SK-N-SH (cell line): ENCODE measurements at regions not wholly inside any gene's neighbourhood (a gene's known extent, or its start where the extent isn't known, plus 50 kb on each side); places are given as distances from the start of the nearest gene placed in this dataset.

Source experiments
- CTCF ChIA-PET: fragments of 300-600, 350-600 bp; formaldehyde crosslinking; extraction: SDS; loops from one replicate; lab custom pipeline; 2021; lab: Yijun Ruan, JAX
- POLR2A ChIA-PET: fragments of 350-600 bp; sonication (Branson Sonifier 250); formaldehyde crosslinking; extraction: SDS; loops from one replicate; lab custom pipeline; 2020; ENCODE audit warnings: antibody characterized with exemption, inconsistent platforms; lab: Yijun Ruan, JAX
- DNase-seq: peaks from one replicate; pipeline ENCODE4 v3.0.0; 2012
- H2AFZ ChIP-seq: fragments of 200-600 bp; sonication (generic); 2 replicates; pipeline ENCODE4 v1.8.1; 2016; ENCODE audit warnings: antibody characterized with exemption, mild to moderate bottlenecking, low read depth
- H3F3A ChIP-seq: fragments of 200-600 bp; sonication (generic); replicated peaks from 2 replicates; pipeline ENCODE3; 2016; ENCODE audit warnings: antibody characterized with exemption, mild to moderate bottlenecking; ENCODE audit not compliant: insufficient read depth
- H3K27ac ChIP-seq, 2 experiments: fragments of 200-500 bp in 1 of 2; fragments of 200-600 bp in 1 of 2; sonication (Bioruptor generic) in 1 of 2; sonication (generic), shearing (Covaris generic) in 1 of 2; 2 replicates each; pipeline versions ENCODE4 v1.5.1 to v1.6.1; 2014 to 2016; ENCODE audit warnings: low read depth in 2 of 2, inconsistent platforms in 1 of 2, low read length in 1 of 2, mild to moderate bottlenecking in 1 of 2, mixed read lengths in 1 of 2
- H3K27me3 ChIP-seq: fragments of 200-600 bp; sonication (generic), shearing (Covaris generic); 2 replicates; pipeline ENCODE4 v1.6.1; 2016; ENCODE audit warnings: mixed run types; ENCODE audit not compliant: insufficient read depth
- H3K36me3 ChIP-seq, 2 experiments: fragments of 200-500 bp in 1 of 2; fragments of 200-600 bp in 1 of 2; sonication (Bioruptor generic) in 1 of 2; sonication (generic) in 1 of 2; replicated peaks in 1 of 2; 2 replicates each; pipeline versions ENCODE3 to v1.5.1; 2014 to 2016; ENCODE audit warnings: low read length in 1 of 2, mild to moderate bottlenecking in 1 of 2; ENCODE audit not compliant: insufficient read depth in 2 of 2, control insufficient read depth in 1 of 2
- H3K4me1 ChIP-seq, 2 experiments: fragments of 200-500 bp in 1 of 2; fragments of 200-600 bp in 1 of 2; sonication (Bioruptor generic) in 1 of 2; sonication (generic), shearing (Covaris generic) in 1 of 2; 2 replicates each; pipeline versions ENCODE4 v1.5.1 to v1.6.1; 2014 to 2016; ENCODE audit warnings: low read depth in 1 of 2, low read length in 1 of 2, mixed run types in 1 of 2; ENCODE audit not compliant: insufficient read depth in 2 of 2, control insufficient read depth in 1 of 2
- H3K4me2 ChIP-seq: fragments of 200-600 bp; sonication (generic), shearing (Covaris generic); 2 replicates; pipeline ENCODE4 v1.6.1; 2017; ENCODE audit warnings: mixed run types
- H3K4me3 ChIP-seq, 2 experiments: fragments of 200-500 bp in 1 of 2; fragments of 200-600 bp in 1 of 2; sonication (Bioruptor generic) in 1 of 2; sonication (generic), shearing (Covaris generic) in 1 of 2; 2 replicates each; pipeline versions ENCODE4 v1.5.1 to v1.8.1; 2014 to 2016; ENCODE audit warnings: low read depth in 2 of 2, inconsistent platforms in 1 of 2, low read length in 1 of 2, mild to moderate bottlenecking in 1 of 2, mixed read lengths in 1 of 2, moderate library complexity in 1 of 2
- H3K79me2 ChIP-seq: fragments of 200-600 bp; sonication (generic); 2 replicates; pipeline ENCODE4 v1.8.1; 2017; ENCODE audit warnings: mild to moderate bottlenecking; ENCODE audit not compliant: insufficient read depth
- H3K9ac ChIP-seq: fragments of 200-600 bp; sonication (generic); 2 replicates; pipeline ENCODE4 v1.6.1; 2017; ENCODE audit warnings: mixed run types
- H3K9me2 ChIP-seq: fragments of 200-600 bp; sonication (generic); 2 replicates; pipeline ENCODE4 v1.6.1; 2017; ENCODE audit warnings: mixed run types
- H3K9me3 ChIP-seq: fragments of 200-600 bp; sonication (generic); 2 replicates; pipeline ENCODE4 v1.6.1; 2017; ENCODE audit warnings: mixed run types, mild to moderate bottlenecking, moderate library complexity
- H4K20me1 ChIP-seq: fragments of 200-600 bp; sonication (generic); 2 replicates; pipeline ENCODE4 v1.6.1; 2017; ENCODE audit warnings: mild to moderate bottlenecking, mixed run types; ENCODE audit not compliant: insufficient read depth
- CHD2 ChIP-seq: fragments of 150-350 bp; IDR thresholded peaks from 2 replicates; pipeline ENCODE4 v1.6.1; 2018; ENCODE audit warnings: low read length; ENCODE audit not compliant: partially characterized antibody
- EP300 ChIP-seq, 2 experiments: IDR thresholded peaks; 2 replicates each; pipeline versions ENCODE4 v1.4.0 to v1.6.1; 2012; ENCODE audit warnings: borderline replicate concordance in 1 of 2, low read depth in 1 of 2, low read length in 1 of 2
- EZH2phosphoT487 ChIP-seq: fragments of 200-600 bp; sonication (generic); IDR thresholded peaks from 2 replicates; pipeline ENCODE4 v1.6.1; 2017; ENCODE audit warnings: low read depth, mixed run types, mild to moderate bottlenecking, antibody characterized with exemption, moderate library complexity, borderline replicate concordance
- FOSL2 ChIP-seq: IDR thresholded peaks from 2 replicates; pipeline ENCODE4 v1.4.0; 2012; ENCODE audit warnings: low read depth, mild to moderate bottlenecking, moderate library complexity, borderline replicate concordance
- FOXM1 ChIP-seq: IDR thresholded peaks from 2 replicates; pipeline ENCODE4 v1.4.0; 2012; ENCODE audit warnings: low read depth, mild to moderate bottlenecking
- GATA2 ChIP-seq: sonication (generic); formaldehyde crosslinking; IDR thresholded peaks from 2 replicates; pipeline ENCODE4 v1.5.0; 2020; ENCODE audit warnings: mild to moderate bottlenecking, missing genetic modification reagents
- JUND ChIP-seq: IDR thresholded peaks from 2 replicates; pipeline ENCODE4 v1.4.0; 2012
- MEF2A ChIP-seq: IDR thresholded peaks from 2 replicates; pipeline ENCODE4 v1.4.0; 2012; ENCODE audit warnings: low read depth, borderline replicate concordance
- NFIC ChIP-seq: IDR thresholded peaks from 2 replicates; pipeline ENCODE4 v1.4.0; 2012; ENCODE audit warnings: borderline replicate concordance
- RAD21 ChIP-seq: IDR thresholded peaks from 2 replicates; pipeline ENCODE4 v1.6.1; 2012; ENCODE audit warnings: mild to moderate bottlenecking, low read length
- RCOR1 ChIP-seq: fragments of 150-350 bp; IDR thresholded peaks from 2 replicates; pipeline ENCODE4 v1.6.1; 2017; ENCODE audit warnings: antibody characterized with exemption, low read length
- TAF1 ChIP-seq: IDR thresholded peaks from 2 replicates; pipeline ENCODE4 v1.6.1; 2012; ENCODE audit warnings: low read depth, mild to moderate bottlenecking, low read length, moderate library complexity, borderline replicate concordance
- WGBS: methylation state at CpG from one replicate; pipeline ENCODE4 v1.1.6; 2017; ENCODE audit warnings: low lambda C conversion rate; 5-methylcytosine and 5-hydroxymethylcytosine counted together
- TF ChIP-seq, protein P1 (sequence below): fragments of 200-600 bp; sonication (generic); IDR thresholded peaks from 2 replicates; pipeline ENCODE4 v1.6.1; 2017; ENCODE audit warnings: antibody characterized with exemption, mild to moderate bottlenecking, moderate library complexity
- TF ChIP-seq, protein P2 (sequence below): IDR thresholded peaks from 2 replicates; pipeline ENCODE4 v1.4.0; 2012; ENCODE audit warnings: low read depth, borderline replicate concordance
- TF ChIP-seq, protein P3 (sequence below): IDR thresholded peaks from 2 replicates; pipeline ENCODE4 v1.4.0; 2012; ENCODE audit warnings: low read depth, borderline replicate concordance
- TF ChIP-seq, protein P4 (sequence below): IDR thresholded peaks from 2 replicates; pipeline ENCODE4; 2012

DNA sequence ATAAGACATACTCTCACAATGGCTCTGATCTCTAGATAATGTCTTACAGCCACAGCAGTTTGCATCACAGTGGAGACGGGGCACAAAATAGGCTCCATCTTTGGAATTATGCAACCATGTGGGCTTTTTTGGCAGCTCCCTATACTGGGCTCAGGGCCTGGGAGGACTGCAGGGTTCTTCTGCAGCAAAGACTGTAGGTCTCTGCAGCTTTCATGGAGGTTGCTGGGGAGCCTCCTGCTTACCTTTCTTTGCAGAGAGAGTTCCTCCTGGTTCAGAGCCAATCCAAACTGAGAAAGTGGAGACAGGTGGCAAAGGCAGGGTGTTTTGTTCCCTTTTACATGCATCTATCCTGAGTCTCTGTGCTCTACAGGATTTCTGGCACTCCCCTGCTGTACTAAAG lies 558.0 kb downstream of the TLR4 start:
- no peaks in the 10 kb centered on the region for H3K9me2 ChIP-seq
- H3K4me3 ChIP-seq: no peak overlapping the region
- no peaks in the 10 kb centered on the region for H3F3A ChIP-seq
- no peak overlapping the region for H2AFZ ChIP-seq
- H4K20me1 ChIP-seq: no peaks in the 10 kb centered on the region
- H3K36me3 ChIP-seq: no peaks in the 10 kb centered on the region
- CTCF ChIA-PET: interaction anchor here (1.1 kb wide), 1 partner anchor 9 kb away, joined by 3 read pairs; no protein-coding TSS in a partner anchor
- no peak overlapping the region for H3K9ac ChIP-seq
- DNase-seq: no peak
- no peak for TF ChIP-seq FOSL2
- TF ChIP-seq EZH2phosphoT487: no peak
- no peak for TF ChIP-seq EP300 (IDR thresholded peaks at IDR 0.05; ENCODE audit: borderline replicate concordance in 1 of 2, low read depth in 1 of 2, low read length in 1 of 2)
- TF ChIP-seq, protein P1, sequence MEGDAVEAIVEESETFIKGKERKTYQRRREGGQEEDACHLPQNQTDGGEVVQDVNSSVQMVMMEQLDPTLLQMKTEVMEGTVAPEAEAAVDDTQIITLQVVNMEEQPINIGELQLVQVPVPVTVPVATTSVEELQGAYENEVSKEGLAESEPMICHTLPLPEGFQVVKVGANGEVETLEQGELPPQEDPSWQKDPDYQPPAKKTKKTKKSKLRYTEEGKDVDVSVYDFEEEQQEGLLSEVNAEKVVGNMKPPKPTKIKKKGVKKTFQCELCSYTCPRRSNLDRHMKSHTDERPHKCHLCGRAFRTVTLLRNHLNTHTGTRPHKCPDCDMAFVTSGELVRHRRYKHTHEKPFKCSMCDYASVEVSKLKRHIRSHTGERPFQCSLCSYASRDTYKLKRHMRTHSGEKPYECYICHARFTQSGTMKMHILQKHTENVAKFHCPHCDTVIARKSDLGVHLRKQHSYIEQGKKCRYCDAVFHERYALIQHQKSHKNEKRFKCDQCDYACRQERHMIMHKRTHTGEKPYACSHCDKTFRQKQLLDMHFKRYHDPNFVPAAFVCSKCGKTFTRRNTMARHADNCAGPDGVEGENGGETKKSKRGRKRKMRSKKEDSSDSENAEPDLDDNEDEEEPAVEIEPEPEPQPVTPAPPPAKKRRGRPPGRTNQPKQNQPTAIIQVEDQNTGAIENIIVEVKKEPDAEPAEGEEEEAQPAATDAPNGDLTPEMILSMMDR: no peak
- TF ChIP-seq MEF2A: no peak
- TF ChIP-seq, protein P2, sequence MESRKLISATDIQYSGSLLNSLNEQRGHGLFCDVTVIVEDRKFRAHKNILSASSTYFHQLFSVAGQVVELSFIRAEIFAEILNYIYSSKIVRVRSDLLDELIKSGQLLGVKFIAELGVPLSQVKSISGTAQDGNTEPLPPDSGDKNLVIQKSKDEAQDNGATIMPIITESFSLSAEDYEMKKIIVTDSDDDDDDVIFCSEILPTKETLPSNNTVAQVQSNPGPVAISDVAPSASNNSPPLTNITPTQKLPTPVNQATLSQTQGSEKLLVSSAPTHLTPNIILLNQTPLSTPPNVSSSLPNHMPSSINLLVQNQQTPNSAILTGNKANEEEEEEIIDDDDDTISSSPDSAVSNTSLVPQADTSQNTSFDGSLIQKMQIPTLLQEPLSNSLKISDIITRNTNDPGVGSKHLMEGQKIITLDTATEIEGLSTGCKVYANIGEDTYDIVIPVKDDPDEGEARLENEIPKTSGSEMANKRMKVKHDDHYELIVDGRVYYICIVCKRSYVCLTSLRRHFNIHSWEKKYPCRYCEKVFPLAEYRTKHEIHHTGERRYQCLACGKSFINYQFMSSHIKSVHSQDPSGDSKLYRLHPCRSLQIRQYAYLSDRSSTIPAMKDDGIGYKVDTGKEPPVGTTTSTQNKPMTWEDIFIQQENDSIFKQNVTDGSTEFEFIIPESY: no peak
- no peak for TF ChIP-seq TAF1
- TF ChIP-seq GATA2 (CRISPR knock-in tag): no peak
- TF ChIP-seq CHD2: no peak
- TF ChIP-seq, protein P3, sequence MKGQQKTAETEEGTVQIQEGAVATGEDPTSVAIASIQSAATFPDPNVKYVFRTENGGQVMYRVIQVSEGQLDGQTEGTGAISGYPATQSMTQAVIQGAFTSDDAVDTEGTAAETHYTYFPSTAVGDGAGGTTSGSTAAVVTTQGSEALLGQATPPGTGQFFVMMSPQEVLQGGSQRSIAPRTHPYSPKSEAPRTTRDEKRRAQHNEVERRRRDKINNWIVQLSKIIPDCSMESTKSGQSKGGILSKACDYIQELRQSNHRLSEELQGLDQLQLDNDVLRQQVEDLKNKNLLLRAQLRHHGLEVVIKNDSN: no peak
- TF ChIP-seq JUND: no peak
- TF ChIP-seq, protein P4, sequence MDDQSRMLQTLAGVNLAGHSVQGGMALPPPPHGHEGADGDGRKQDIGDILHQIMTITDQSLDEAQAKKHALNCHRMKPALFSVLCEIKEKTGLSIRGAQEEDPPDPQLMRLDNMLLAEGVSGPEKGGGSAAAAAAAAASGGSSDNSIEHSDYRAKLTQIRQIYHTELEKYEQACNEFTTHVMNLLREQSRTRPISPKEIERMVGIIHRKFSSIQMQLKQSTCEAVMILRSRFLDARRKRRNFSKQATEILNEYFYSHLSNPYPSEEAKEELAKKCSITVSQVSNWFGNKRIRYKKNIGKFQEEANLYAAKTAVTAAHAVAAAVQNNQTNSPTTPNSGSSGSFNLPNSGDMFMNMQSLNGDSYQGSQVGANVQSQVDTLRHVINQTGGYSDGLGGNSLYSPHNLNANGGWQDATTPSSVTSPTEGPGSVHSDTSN: no peak
- no peak for TF ChIP-seq NFIC
- TF ChIP-seq RAD21: no peak
- TF ChIP-seq FOXM1: no peak
- TF ChIP-seq RCOR1: no peak
- 0% methylated on average over 1 of the region's 1 CpG for WGBS
- H3K4me2 ChIP-seq: no peak overlapping the region
- H3K27ac ChIP-seq: no peak overlapping the region
- H3K27me3 ChIP-seq: no peaks in the 10 kb centered on the region
- no peaks in the 10 kb centered on the region for H3K9me3 ChIP-seq
- no peaks in the 10 kb centered on the region for H3K4me1 ChIP-seq
- H3K79me2 ChIP-seq: no peaks in the 10 kb centered on the region
- POLR2A ChIA-PET: no interaction called here
